HepG2 (cell line): ENCODE measurements at regions not wholly inside any gene's neighbourhood (a gene's known extent, or its start where the extent isn't known, plus 50 kb on each side); places are given as distances from the start of the nearest gene placed in this dataset.

Source experiments
- AFF4 ChIP-seq: sonication (generic); formaldehyde crosslinking; IDR thresholded peaks from 2 replicates; pipeline ENCODE4 v1.4.0; 2020; ENCODE audit warnings: missing genetic modification reagents
- BCL6 ChIP-seq: IDR thresholded peaks from 2 replicates; pipeline ENCODE4 v1.6.1; 2016; ENCODE audit warnings: missing genetic modification reagents, missing compliant biosample characterization
- CREB1 ChIP-seq, 2 experiments: fragments of 450-650 bp in 1 of 2; IDR thresholded peaks; 2 replicates each; pipeline ENCODE4 v1.6.1; 2016 to 2017; ENCODE audit warnings: control low read depth in 1 of 2, mild to moderate bottlenecking in 1 of 2, missing compliant biosample characterization in 1 of 2, missing genetic modification characterization in 1 of 2
- CTCF ChIP-seq: sonication (generic); formaldehyde crosslinking; IDR thresholded peaks from 2 replicates; pipeline ENCODE4 v1.5.0; 2020; ENCODE audit warnings: mild to moderate bottlenecking, missing genetic modification reagents, moderate library complexity
- NFE2L1 ChIP-seq: sonication (generic); formaldehyde crosslinking; IDR thresholded peaks from 2 replicates; pipeline ENCODE4 v1.4.0; 2020; ENCODE audit warnings: missing genetic modification reagents, mild to moderate bottlenecking, borderline replicate concordance
- TF ChIP-seq, protein P1 (sequence below): sonication (generic); formaldehyde crosslinking; IDR thresholded peaks from 2 replicates; pipeline ENCODE4 v1.4.0; 2020; ENCODE audit warnings: missing genetic modification reagents

DNA sequence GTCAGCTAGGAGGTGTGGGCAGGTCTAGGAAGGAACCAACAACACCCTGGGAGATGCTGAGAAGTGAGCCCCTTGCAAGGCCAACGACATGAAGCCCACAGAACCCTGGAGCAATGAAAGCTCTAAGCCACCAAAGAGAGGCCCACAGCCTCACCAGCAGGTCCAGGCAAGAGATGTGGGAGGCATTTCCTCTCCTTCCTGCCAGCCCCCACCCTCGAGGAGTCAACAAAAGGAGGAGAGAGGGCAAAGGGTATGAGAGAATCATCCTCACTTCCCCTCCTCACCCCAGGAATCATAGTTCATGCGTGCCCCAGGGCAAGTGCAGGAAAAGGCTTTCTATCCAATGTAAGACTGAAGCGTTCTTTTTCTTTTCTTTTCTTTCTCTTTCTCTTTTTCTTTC lies 195.8 kb downstream of the SHQ1 start:
- TF ChIP-seq CREB1 (IDR thresholded peaks at IDR 0.05): no peak
- TF ChIP-seq CREB1 (CRISPR knock-in tag; IDR thresholded peaks at IDR 0.05): no peak
- TF ChIP-seq, protein P1, sequence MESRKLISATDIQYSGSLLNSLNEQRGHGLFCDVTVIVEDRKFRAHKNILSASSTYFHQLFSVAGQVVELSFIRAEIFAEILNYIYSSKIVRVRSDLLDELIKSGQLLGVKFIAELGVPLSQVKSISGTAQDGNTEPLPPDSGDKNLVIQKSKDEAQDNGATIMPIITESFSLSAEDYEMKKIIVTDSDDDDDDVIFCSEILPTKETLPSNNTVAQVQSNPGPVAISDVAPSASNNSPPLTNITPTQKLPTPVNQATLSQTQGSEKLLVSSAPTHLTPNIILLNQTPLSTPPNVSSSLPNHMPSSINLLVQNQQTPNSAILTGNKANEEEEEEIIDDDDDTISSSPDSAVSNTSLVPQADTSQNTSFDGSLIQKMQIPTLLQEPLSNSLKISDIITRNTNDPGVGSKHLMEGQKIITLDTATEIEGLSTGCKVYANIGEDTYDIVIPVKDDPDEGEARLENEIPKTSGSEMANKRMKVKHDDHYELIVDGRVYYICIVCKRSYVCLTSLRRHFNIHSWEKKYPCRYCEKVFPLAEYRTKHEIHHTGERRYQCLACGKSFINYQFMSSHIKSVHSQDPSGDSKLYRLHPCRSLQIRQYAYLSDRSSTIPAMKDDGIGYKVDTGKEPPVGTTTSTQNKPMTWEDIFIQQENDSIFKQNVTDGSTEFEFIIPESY: no peak
- no peak for TF ChIP-seq NFE2L1 (CRISPR knock-in tag)
- no peak for TF ChIP-seq CTCF
- no peak for TF ChIP-seq BCL6 (CRISPR knock-in tag)
- no peak for TF ChIP-seq AFF4 (CRISPR knock-in tag)
